Right lobe of liver (tissue), 6 donors: ENCODE measurements at regions not wholly inside any gene's neighbourhood (a gene's known extent, or its start where the extent isn't known, plus 50 kb on each side); places are given as distances from the start of the nearest gene placed in this dataset.

Source experiments
- ATAC-seq, 4 donors: fragments of 200-7000 bp; cut with Tn5 transposase; one replicate each; pipeline ENCODE4 v1.9.1; 2020; ENCODE audit warnings: mild to moderate bottlenecking in 4 of 4, moderate library complexity in 4 of 4
- DNase-seq, 3 donors: peaks; one replicate each; pipeline ENCODE4 v3.0.0-alpha.2; 2020
- H3K27ac ChIP-seq, 3 donors: fragments of 200-600 bp; one replicate each; pipeline ENCODE4 v1.8.0; 2022
- H3K27me3 ChIP-seq, 2 donors: fragments of 200-600 bp; one replicate each; pipeline ENCODE4 v1.8.0; 2022
- H3K36me3 ChIP-seq, 4 donors: fragments of 200-600 bp; sonication (generic) in 1 of 4; one replicate each; pipeline versions ENCODE4 v1.5.1 to v1.8.0; 2017 to 2022; ENCODE audit warnings: control low read depth in 1 of 4
- H3K4me1 ChIP-seq, 4 donors: fragments of 200-600 bp; sonication (generic) in 1 of 4; one replicate each; pipeline versions ENCODE4 v1.5.1 to v1.8.0; 2017 to 2022; ENCODE audit warnings: control low read depth in 1 of 4
- H3K4me3 ChIP-seq, 3 donors: fragments of 200-600 bp; one replicate each; pipeline ENCODE4 v1.8.0; 2022
- H3K9me3 ChIP-seq, 4 donors: fragments of 200-600 bp; sonication (generic) in 1 of 4; one replicate each; pipeline versions ENCODE4 v1.5.1 to v1.8.0; 2017 to 2022; ENCODE audit warnings: control low read depth in 1 of 4
- CTCF ChIP-seq, 4 donors: fragments of 200-600 bp in 3 of 4; fragments of 450-650 bp in 1 of 4; IDR thresholded peaks; one replicate each; pipeline versions ENCODE4 v1.5.1 to v1.8.0; 2016 to 2022; ENCODE audit warnings: antibody characterized with exemption in 4 of 4, mild to moderate bottlenecking in 2 of 4
- POLR2A ChIP-seq: fragments of 450-650 bp; IDR thresholded peaks from one replicate; pipeline ENCODE4 v1.6.1; 2017; ENCODE audit warnings: antibody characterized with exemption, mild to moderate bottlenecking
- WGBS: methylation state at CpG from one replicate; pipeline ENCODE4 v1.1.6; 2018; ENCODE audit warnings: low coverage, low lambda C conversion rate; ENCODE audit not compliant: insufficient coverage; ENCODE audit errors: missing lambda C conversion rate; 5-methylcytosine and 5-hydroxymethylcytosine counted together
- intact Hi-C, 2 donors: fragments of 100-400 bp; cut with DNase I; formaldehyde crosslinking; loops; one replicate each; pipeline versions ENCODE4 v1.11.2 to v1.14.1; 2022
- donor health status: DM: no; HTN: yes; CAD: no.
- donor health status: DM: no; HTN: no; CAD: no.
- donor health status: DM: no; HTN: no; CAD: no.
- donor health status: DM: no; HTN: yes; CAD: no.
- donor health status: DM: no; HTN: yes; CAD: no.

GRCh38 chr16:62974424-62974823 lies 938.2 kb upstream of the CDH8 start:
- H3K27ac ChIP-seq: no peak overlapping the region
- ATAC-seq (no peak), DNase-seq (no peak)
- no peaks in the 10 kb centered on the region for H3K9me3 ChIP-seq
- no peak for TF ChIP-seq CTCF (IDR thresholded peaks at IDR 0.05)
- no peaks in the 10 kb centered on the region for H3K4me1 ChIP-seq
- H3K36me3 ChIP-seq: no peaks in the 10 kb centered on the region
- no peak overlapping the region for H3K4me3 ChIP-seq
- H3K27me3 ChIP-seq: no peaks in the 10 kb centered on the region
- intact Hi-C loops: no loop called here
- WGBS: 70% methylated on average over 1 of the region's 1 CpG

GRCh38 chr16:62970851-62971250 lies 934.6 kb upstream of the CDH8 start:
- Histone ChIP-seq H3K4me1 (no peaks in the 10 kb centered on the region), H3K27ac (no peak overlapping the region), H3K9me3 (no peaks in the 10 kb centered on the region), H3K36me3 (no peaks in the 10 kb centered on the region), H3K27me3 (no peaks in the 10 kb centered on the region), H3K4me3 (no peak overlapping the region)
- TF ChIP-seq CTCF (IDR thresholded peaks at IDR 0.05) (no peak), POLR2A (no peak)
- DNase-seq (no peak), ATAC-seq (no peak)
- intact Hi-C loops: no loop called here

GRCh38 chr16:62969711-62970318 lies 933.6 kb upstream of the CDH8 start:
- intact Hi-C loops: no loop called here

GRCh38 chr16:62967611-62968010 lies 931.4 kb upstream of the CDH8 start:
- DNase-seq (no peak), ATAC-seq (no peak)
- Histone ChIP-seq H3K4me3 (no peak overlapping the region), H3K9me3 (no peaks in the 10 kb centered on the region), H3K4me1 (no peaks in the 10 kb centered on the region), H3K27me3 (no peaks in the 10 kb centered on the region), H3K27ac (no peak overlapping the region), H3K36me3 (no peaks in the 10 kb centered on the region)
- WGBS: 54% methylated on average over 2 of the region's 2 CpGs
- TF ChIP-seq CTCF (IDR thresholded peaks at IDR 0.05) (no peak), POLR2A (no peak)
- intact Hi-C loops: no loop called here

More at GRCh38 chr16:62969711-62970318, 933.6 kb upstream of the CDH8 start:
- TF ChIP-seq POLR2A (no peak), CTCF (IDR thresholded peaks at IDR 0.05) (no peak)
- Histone ChIP-seq H3K4me3 (no peak overlapping the region), H3K27me3 (no peaks in the 10 kb centered on the region), H3K9me3 (no peaks in the 10 kb centered on the region), H3K4me1 (no peaks in the 10 kb centered on the region), H3K27ac (no peak overlapping the region), H3K36me3 (no peaks in the 10 kb centered on the region)
- DNase-seq: no peak
- no peak for ATAC-seq

- no peak for TF ChIP-seq CTCF (IDR thresholded peaks at IDR 0.05)
- no peak for TF ChIP-seq POLR2A
- Histone ChIP-seq H3K9me3 (no peaks in the 10 kb centered on the region), H3K27me3 (no peaks in the 10 kb centered on the region), H3K4me1 (no peaks in the 10 kb centered on the region), H3K36me3 (no peaks in the 10 kb centered on the region), H3K27ac (no peak overlapping the region), H3K4me3 (no peak overlapping the region)
- intact Hi-C loops: no loop called here
- DNase-seq (no peak), ATAC-seq (no peak)
- 26% methylated on average over 3 of the region's 3 CpGs for WGBS
These were observed 930.9 kb upstream of the CDH8 start for GRCh38 chr16:62967163-62967562.
